HG03045 (cell line): ENCODE measurements at regions not wholly inside any gene's neighbourhood (a gene's known extent, or its start where the extent isn't known, plus 50 kb on each side); places are given as distances from the start of the nearest gene placed in this dataset.
"Not testable (repeated sequence)": the region's sequence is repeated elsewhere in the genome, so short reads cannot be mapped to it uniquely, and the experiment has no call there.

Source experiments
- ATAC-seq: cut with Tn5 transposase; IDR thresholded peaks from one replicate; pipeline ENCODE4 v1.9.1; 2021; ENCODE audit warnings: mild to moderate bottlenecking, moderate library complexity; ENCODE audit not compliant: unreplicated experiment

DNA sequence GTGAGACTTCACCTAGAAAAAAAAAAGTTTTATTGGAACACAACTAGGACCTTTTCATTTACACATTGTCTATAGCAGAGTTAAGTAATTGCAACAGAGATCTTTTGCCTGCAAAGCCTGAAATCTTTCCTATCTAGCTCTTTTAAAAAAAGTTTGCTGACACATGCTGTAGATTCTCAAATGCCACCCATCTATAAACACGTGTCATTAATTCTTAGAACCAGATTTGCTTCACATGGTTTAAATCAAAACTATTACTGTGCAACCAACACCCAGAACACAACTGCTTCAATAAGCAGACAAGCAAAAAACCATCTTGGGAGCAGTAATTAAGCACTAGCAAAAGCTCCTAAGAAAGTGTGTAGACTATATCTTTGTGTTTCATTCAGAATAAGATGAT is 55.0 kb downstream of the OXSM start:
- no peak for ATAC-seq

GRCh38 chr3:25846282-25846681 is 56.4 kb downstream of the OXSM start:
- no peak for ATAC-seq

DNA sequence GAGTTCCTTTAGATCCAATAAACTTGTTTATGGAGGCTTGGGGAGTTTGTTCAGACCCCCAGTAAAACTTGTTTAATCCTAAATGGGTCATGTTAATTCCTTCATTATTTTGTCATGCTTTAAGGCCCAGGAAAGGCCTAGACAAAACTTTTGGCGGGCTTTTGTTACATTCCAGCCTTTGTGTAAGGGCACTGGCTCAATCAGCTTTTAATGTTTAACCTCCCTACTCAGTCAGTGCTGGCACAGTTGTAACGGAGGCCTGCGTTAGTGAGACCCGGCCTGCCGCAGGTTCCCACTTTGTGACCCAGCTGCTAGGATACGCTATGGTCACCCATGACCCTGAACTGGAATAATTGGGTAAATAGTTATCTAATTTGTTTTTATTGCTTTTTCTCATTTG is 59.2 kb downstream of the OXSM start:
- ATAC-seq: no peak

DNA sequence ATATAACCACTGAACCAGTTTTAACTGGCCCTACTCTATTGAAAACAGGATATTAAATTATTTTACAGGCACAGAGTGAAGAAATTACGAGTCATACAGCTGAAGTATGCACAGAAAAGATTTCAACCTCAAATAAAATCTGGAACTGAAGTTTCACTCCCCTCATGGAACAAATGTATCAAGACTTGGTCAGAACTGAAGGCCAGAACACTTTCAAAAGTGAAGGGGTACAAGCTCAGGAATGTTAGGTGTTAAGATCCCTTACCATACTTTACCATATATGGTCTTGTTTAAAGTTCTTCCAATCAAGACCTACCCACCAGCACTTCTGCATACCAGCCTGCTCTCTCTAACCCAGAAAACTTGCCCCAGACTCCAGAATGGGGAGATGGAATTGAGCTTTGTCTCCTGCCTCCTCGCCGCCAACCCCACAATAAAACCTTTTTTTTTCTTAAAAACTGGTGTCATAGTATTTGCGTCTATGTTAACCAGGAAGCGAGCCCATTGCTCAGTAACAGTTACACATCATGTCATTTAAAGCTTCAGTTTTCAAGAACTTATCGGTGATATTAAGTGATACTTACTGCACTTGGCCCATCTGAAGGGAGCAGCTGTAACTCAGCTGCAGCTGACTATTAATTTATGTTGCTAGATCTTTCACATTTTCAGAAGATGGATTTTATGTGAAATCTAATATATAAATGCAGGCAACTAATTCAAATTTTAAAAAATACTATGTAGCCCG is 59.9 kb downstream of the OXSM start:
- no peak for ATAC-seq

- ATAC-seq: not testable (repeated sequence)
Measured at GRCh38 chr3:25851693-25852259, 61.9 kb downstream of the OXSM start.

DNA sequence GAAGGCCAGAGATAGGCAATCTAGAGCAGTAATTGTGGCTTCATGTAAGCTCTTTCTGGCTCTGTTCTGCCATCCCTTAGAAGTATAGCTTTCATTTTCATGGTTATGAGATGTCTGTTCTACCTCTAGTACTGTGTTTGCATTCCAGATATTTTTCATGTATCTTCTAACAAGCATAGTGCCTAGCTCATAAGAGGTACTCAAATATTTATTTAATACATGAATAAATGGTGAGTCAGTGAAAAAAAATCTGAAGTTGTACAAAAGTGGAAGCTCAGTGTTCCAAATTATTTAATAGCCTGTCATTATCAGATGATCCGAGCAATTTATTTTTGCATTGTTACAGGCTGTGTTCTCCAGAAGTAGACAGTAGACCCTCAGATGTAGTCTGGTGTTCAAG is 64.3 kb downstream of the OXSM start:
- ATAC-seq: no peak

DNA sequence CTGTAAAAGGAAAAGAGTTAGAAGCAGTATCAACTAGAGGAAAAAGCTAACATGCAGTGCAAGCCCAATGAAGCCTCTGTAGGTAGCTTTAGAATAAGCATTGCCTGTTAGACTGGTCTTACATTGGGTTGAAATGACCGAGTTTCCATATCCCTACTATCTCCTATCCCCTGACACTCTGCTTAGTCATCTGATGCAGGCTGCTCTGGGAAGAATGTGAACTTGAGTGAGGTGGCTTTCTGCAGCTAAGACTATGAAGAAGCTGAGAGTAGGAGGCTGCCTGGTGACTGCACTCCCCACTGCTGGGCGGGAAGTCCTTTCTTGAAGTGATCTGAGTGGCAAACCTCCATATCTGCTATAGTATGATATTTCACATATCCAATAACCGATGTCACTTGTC is 64.7 kb downstream of the OXSM start:
- ATAC-seq: no peak

DNA sequence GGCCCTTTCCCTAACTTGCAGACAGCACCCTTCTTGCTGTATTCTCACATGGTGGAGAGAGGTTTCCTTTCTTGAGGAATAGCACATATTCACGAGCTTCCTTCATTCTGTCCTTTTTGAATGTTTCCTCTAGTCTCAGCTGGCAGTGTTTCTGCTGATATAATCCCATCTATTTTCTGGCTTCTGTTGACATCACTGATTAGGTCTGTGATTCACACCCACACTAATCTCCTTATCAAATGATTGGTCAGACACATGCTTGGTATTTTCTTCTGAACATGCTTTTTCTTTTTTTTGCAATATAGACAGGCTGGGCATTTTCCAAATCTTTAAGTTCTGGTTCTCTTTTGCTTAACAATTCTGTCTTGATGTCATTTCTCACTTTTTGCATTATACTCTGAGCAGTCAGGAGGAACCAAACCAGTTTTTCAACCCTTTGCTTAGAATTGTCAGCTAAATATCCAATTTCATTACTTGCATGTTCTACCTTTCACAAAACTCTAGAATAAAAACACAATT is 65.4 kb downstream of the OXSM start:
- ATAC-seq: no peak

DNA sequence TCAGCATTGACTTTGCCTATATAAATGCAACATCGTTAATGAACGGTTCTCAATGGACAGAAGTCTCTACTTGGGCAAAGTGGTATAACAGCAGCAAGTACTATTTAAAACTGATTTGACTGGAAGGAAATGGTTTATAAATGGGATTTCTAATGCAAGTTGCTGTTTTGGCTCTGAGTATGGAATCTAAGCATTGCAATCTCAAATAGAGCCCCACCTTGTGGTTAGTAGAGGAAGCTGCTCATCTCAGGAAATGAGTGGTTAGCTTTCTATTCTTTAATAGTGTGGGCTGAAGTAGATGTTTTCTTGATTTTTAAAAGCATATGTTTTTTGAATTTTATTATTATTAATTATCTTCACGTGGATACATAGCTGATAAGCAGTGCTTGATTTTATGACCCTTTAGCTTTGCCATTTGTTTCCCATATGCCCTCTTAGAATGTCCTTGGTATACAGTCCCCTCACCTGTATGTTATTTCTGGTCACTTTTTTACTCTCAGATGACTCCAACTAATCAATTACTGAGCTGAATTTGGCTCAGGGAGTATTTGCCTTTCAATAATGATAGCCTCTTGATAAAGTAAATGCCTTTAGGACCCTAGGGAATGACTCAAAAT is 67.1 kb downstream of the OXSM start:
- ATAC-seq: peak; percentile 80

DNA sequence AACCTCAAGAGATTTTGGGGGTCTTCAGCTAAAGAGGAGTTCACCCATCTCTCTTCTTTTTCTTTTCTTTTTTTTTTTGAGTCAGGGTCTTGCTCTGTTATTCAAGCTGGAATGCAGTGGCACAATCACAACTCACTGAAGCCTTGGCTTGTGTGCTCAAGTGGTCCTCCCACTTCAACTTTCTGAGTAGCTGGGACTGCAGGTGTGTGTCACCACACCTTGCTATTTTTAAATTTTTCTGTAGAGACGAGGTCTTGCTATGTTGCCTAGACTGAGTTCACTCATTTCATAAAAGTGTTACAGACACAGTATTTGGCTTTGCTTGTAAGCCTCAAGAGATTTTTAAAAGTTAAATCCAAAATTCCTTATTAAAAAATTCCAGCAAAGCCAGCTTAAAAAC is 71.7 kb downstream of the OXSM start:
- no peak for ATAC-seq

DNA sequence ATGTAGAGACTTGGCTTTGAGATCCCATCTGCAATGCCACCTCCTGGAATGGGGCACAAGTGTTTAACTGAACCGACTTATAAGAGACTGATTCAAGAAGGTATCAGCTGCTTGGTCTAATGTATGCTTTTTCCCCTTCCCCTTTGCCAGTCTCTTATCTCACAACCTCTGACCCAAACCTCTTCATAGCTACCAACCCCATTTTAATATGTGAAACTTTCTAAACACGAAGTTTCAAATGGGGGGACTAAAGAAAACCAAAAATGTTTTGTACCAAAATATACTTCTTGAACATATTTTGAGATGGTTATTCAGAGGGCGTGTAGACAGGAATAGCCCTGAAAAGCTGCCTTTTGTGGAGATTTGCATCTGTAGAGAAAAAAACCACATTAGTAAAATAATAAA is 73.1 kb downstream of the OXSM start:
- peak; percentile 71 for ATAC-seq

- peak; percentile 35 for ATAC-seq
Measured at GRCh38 chr3:25863416-25863959, 73.6 kb downstream of the OXSM start.

GRCh38 chr3:25870452-25870851 is 80.6 kb downstream of the OXSM start:
- ATAC-seq: no peak

- peak; percentile 82 for ATAC-seq
Measured at GRCh38 chr3:25872200-25872877, 82.4 kb downstream of the OXSM start.

DNA sequence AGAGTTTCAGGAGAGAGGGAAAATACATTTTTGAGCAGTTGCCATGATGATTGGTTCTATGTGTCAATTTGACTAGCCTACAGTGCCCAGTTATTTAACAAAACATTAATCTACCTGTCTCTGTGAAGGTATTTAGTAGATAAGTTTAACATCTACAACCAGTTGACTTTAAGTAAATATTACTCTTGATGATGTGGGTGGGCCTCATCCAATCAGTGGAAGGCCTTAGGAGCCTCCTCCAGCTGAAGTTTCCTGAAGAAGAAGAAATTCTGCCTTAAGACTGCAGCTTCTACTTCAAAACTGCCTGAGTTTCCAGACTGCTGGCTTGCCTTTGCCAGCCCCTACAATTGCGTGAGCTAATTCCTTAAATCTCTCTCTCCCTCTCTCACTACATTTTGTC is 93.6 kb downstream of the OXSM start:
- no peak for ATAC-seq

DNA sequence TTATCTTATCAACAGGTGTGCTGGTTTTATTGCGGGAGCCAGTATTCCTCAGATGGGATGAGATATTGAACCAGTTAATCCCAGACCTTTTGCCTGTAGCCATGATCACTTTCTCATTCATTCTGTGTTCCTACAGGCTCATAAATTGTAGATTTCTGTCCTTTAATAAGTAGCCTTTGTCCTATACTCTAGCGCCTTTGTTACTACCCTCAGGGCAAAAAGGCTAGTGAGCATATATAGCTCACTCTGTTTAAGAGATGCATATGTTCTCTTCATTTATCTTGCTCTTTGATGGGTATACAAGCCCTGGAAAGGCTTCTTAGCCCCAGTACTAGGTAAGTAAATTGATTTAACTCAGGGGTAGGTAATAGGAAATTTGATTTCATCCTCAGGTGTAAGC is 95.1 kb downstream of the OXSM start:
- no peak for ATAC-seq

DNA sequence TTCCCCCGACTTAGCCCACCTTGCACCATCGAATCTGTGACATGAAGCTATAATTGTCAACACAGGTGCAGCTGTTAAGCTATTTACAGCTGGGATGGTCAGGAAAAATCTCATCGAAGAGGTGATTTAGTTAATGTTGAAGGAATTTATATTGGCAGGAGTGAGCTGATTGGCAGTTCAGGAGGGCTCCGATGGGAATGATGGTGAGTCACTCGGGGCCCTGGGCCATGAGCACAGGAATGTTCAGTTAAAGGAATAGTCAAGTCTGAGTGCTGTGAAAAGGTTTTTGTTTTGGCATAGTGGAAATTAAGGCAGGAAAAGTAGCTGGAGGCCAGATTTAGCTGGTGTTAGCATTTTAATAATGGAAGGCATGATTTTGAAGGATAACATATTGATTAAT is 95.7 kb downstream of the OXSM start:
- no peak for ATAC-seq

GRCh38 chr3:25887907-25888306 is 98.0 kb downstream of the OXSM start:
- no peak for ATAC-seq

DNA sequence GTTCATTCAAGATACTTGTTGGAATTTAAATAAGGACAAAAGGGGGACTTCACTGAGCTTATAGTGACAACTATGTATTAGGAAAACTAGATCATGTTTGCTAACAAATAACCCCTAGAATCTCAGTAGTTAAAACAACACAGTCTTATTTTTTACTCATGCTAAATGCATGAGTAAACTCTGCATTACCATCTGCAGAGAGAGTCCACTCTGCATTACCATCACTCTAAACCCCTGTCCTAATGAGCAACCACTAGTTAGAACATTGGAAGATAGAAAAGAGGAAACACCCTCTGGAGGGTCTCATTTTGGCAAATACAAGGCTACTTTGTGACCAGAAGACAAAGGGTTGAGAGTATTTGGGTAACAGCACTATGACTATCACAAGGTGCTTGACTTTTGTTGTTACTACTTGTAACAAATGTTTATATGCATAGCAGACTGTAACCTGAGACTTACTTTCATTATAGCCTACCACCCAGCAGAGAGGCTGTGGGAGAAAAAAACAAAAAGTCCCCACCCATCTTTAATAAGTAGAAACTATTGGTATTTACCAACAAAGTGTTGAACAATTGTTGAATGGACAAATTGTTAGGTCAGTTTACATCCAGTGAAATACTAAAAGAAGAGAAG is 99.1 kb downstream of the OXSM start:
- no peak for ATAC-seq

- no peak for ATAC-seq
Measured at GRCh38 chr3:25889525-25889917, 99.6 kb downstream of the OXSM start.

- ATAC-seq: no peak
Measured at GRCh38 chr3:25894101-25894500, 104.2 kb downstream of the OXSM start.
